Tibial artery (tissue), 4 donors: ENCODE measurements at regions not wholly inside any gene's neighbourhood (a gene's known extent, or its start where the extent isn't known, plus 50 kb on each side); places are given as distances from the start of the nearest gene placed in this dataset.
A peak's percentile ranks its signal among the peaks of the same experiment; 100 is the strongest.
"Not testable (repeated sequence)": the region's sequence is repeated elsewhere in the genome, so short reads cannot be mapped to it uniquely, and the experiment has no call there.

Source experiments
- DNase-seq, 2 donors: peaks; one replicate each; pipeline ENCODE4 v3.0.0-alpha.2; 2019
- H3K27ac ChIP-seq, 2 donors: fragments of 200-600 bp; sonication (generic) in 1 of 2; 1 replicate in 1 of 2; 2 replicates in 1 of 2; pipeline ENCODE4 v1.5.1; 2018 to 2019; ENCODE audit warnings: mild to moderate bottlenecking in 1 of 2
- H3K27me3 ChIP-seq, 2 donors: fragments of 200-600 bp; sonication (generic) in 1 of 2; one replicate each; pipeline versions ENCODE4 v1.5.1 to v1.6.0; 2016 to 2019
- H3K36me3 ChIP-seq, 3 donors: fragments of 200-600 bp; sonication (generic) in 2 of 3; one replicate each; pipeline ENCODE4 v1.5.1; 2016 to 2019; ENCODE audit warnings: mild to moderate bottlenecking in 2 of 3
- H3K4me1 ChIP-seq, 4 donors: fragments of 200-600 bp; sonication (generic) in 2 of 4; 1 replicate in 3 of 4; 2 replicates in 1 of 4; pipeline ENCODE4 v1.5.1; 2016 to 2019
- H3K4me3 ChIP-seq, 2 donors: fragments of 200-600 bp; sonication (generic) in 1 of 2; 1 replicate in 1 of 2; 2 replicates in 1 of 2; pipeline ENCODE4 v1.5.1; 2018 to 2019; ENCODE audit warnings: mild to moderate bottlenecking in 2 of 2
- H3K9me3 ChIP-seq, 3 donors: fragments of 200-600 bp; sonication (generic) in 1 of 3; one replicate each; pipeline ENCODE4 v1.5.1; 2016 to 2019
- intact Hi-C: fragments of 100-400 bp; cut with DNase I; formaldehyde crosslinking; loops from one replicate; pipeline ENCODE4 v1.15.0; 2023; ENCODE audit warnings: low total_unique reads
- TF ChIP-seq, protein P1 (sequence below), 2 experiments: fragments of 200-600 bp in 1 of 2; fragments of 450-650 bp in 1 of 2; IDR thresholded peaks; one replicate each; pipeline ENCODE4 v1.5.1; 2017 to 2019; ENCODE audit warnings: antibody characterized with exemption in 2 of 2, mild to moderate bottlenecking in 1 of 2, moderate library complexity in 1 of 2

DNA sequence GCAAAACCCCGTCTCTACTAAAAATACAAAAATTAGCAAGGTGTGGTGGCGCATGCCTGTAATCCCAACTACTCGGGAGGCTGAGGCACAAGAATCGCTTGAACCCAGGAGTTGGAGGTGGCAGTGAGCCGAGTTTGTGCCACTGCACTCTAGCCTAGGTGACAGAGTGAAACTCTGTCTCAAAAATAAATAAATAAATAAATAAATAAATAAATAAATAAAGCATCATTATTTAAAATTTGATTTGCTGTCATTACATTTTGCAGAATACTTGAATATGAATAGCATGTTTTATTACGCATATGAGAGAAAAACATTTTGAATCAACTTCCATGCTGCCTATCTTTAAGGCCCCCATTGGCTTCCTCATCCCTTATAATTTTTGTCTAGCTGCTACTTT lies 53.4 kb upstream of the MED14 start:
- intact Hi-C loops, H3K27me3 ChIP-seq, H3K4me1 ChIP-seq: not testable (repeated sequence)

DNA sequence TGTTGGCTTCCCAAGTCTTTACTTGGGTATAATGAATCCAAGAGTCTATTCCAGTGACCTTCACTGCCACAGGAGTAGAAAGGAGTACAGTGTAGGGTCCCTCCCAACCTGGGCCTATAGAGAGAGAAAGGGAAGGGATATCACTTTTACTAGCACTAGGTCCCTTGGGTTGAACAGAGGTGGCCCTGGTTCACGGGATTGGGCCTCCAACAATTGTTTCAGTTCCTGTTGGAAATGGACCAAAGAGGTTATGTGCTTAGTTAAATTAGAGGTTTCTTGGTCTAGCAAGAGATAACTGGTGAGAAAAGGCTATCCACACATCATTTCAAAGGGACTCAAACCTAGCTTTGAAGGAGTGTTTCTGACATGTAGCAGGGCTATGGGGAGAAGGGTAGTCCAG lies 57.1 kb upstream of the MED14 start:
- intact Hi-C loops = loop anchor here (2.0 kb wide), 1 partner anchor 140 kb away; no protein-coding TSS in a partner anchor
- H3K9me3 ChIP-seq = no peaks in the 10 kb centered on the region

More for the DNA sequence above, 53.4 kb upstream of the MED14 start:
- not testable (repeated sequence) for DNase-seq, H3K4me3 ChIP-seq, H3K27ac ChIP-seq, H3K36me3 ChIP-seq, H3K9me3 ChIP-seq

DNA sequence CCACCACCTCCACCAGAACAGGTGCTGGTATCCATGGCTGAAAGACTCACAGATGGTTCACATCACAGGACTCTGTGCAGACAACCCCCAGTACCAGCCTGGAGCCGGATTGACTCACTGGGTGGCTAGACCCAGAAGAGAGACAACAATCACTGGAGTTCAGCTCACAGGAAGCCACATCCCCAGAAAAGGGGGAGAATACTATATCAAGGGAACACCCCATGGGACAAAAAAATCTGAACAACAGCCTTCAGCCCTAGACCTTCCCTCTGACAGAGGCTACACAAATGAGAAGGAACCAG lies 59.4 kb upstream of the MED14 start:
- H3K9me3 ChIP-seq, H3K36me3 ChIP-seq, intact Hi-C loops, H3K4me1 ChIP-seq, H3K4me3 ChIP-seq, DNase-seq, H3K27me3 ChIP-seq: not testable (repeated sequence)
- peak overlapping the region in 1 of 2 donors; percentile 43 for H3K27ac ChIP-seq

More for the DNA sequence above, 57.1 kb upstream of the MED14 start:
- H3K27ac ChIP-seq = no peak overlapping the region
- no peaks in the 10 kb centered on the region for H3K27me3 ChIP-seq
- H3K4me3 ChIP-seq = no peak overlapping the region
- H3K36me3 ChIP-seq = no peaks in the 10 kb centered on the region
- DNase-seq = no peak
- peaks cover 0 to 7% (median 0%) of the 10 kb centered on the region in 4 donors for H3K4me1 ChIP-seq
- TF ChIP-seq, protein P1, sequence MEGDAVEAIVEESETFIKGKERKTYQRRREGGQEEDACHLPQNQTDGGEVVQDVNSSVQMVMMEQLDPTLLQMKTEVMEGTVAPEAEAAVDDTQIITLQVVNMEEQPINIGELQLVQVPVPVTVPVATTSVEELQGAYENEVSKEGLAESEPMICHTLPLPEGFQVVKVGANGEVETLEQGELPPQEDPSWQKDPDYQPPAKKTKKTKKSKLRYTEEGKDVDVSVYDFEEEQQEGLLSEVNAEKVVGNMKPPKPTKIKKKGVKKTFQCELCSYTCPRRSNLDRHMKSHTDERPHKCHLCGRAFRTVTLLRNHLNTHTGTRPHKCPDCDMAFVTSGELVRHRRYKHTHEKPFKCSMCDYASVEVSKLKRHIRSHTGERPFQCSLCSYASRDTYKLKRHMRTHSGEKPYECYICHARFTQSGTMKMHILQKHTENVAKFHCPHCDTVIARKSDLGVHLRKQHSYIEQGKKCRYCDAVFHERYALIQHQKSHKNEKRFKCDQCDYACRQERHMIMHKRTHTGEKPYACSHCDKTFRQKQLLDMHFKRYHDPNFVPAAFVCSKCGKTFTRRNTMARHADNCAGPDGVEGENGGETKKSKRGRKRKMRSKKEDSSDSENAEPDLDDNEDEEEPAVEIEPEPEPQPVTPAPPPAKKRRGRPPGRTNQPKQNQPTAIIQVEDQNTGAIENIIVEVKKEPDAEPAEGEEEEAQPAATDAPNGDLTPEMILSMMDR (IDR thresholded peaks at IDR 0.05) = no peak

DNA sequence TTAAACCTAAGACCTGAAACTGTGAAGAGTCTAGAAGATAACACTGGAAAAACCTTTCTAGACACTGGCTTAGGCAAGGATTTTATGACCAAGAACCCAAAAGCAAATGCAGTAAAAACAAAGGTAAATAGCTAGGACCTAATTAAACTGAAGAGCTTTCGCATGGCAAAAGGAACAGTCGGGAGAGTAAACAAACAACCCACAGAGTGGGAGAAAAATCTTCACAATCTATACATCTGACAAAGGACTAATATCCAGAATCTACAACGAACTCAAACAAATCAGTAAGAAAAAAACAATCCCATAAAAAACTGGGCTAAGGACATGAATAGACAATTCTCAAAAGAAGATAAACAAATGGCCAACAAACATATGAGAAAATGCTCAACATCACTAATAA lies 64.4 kb upstream of the MED14 start:
- H3K9me3 ChIP-seq, H3K36me3 ChIP-seq, H3K4me3 ChIP-seq, H3K27me3 ChIP-seq, H3K4me1 ChIP-seq, intact Hi-C loops, H3K27ac ChIP-seq, DNase-seq: not testable (repeated sequence)

DNA sequence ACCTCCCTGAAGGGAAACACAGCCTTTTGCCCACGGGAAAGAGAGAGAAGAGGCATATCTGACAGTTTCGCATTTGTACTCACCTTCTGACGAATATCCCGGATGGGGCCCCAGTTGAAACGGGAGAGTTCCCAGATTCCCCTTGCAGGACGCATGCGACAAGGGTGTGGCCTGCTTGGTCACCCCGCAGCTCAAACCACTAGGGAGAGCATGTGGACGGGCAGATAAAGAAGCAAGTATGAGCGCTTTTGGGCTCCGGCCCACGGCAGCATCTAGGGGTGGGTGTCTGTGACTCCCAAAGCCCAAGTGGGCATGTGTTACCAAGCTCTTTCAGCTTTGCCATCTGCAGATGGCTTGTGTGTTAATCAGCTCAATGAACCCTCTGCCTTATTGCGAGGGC lies 70.1 kb upstream of the MED14 start:
- no peak for DNase-seq

DNA sequence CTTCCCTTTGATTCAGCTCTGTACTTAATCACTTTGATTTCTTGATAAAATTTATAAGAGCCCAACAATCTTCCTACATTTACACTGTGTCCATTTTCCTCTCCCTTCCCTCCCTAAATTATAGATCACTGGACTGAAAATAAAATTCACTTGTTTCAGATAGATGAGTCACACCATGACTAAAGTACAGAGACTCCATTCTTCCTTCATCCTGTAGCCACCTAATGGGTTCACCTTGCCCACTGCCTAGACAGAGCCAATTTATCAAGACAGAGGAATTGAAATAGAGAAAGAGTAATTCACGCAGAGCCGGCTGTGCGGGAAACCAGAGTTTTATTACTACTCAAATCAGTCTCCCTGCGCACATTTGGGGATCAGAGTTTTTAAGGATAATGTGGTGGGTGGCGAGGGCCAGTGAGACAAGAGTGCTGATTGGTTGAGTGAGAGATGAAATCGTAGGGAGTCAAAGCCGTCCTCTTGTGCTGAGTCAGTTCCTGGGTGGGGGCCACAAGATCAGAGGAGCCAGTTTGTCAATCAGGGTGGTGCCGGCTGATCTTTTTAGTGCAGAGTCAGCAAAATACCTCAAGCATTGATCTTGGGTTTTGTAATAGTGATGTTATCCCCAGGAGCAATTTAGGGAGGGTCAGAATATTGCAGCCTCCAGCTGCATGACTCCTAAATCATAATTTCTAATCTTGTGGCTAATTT lies 71.3 kb upstream of the MED14 start:
- no peak overlapping the region for H3K4me3 ChIP-seq
- DNase-seq = no peak
- H3K27me3 ChIP-seq = no peaks in the 10 kb centered on the region
- H3K36me3 ChIP-seq = no peaks in the 10 kb centered on the region
- H3K9me3 ChIP-seq = no peaks in the 10 kb centered on the region
- TF ChIP-seq, protein P1 (IDR thresholded peaks at IDR 0.05) = no peak
- H3K4me1 ChIP-seq = no peaks in the 10 kb centered on the region
- no peak overlapping the region for H3K27ac ChIP-seq
- intact Hi-C loops = no loop called here

More for the DNA sequence above, 70.1 kb upstream of the MED14 start:
- intact Hi-C loops = no loop called here
- Histone ChIP-seq H3K27me3 (no peaks in the 10 kb centered on the region), H3K4me1 (no peaks in the 10 kb centered on the region), H3K4me3 (no peak overlapping the region), H3K27ac (no peak overlapping the region), H3K9me3 (no peaks in the 10 kb centered on the region), H3K36me3 (no peaks in the 10 kb centered on the region)
- TF ChIP-seq, protein P1 (IDR thresholded peaks at IDR 0.05) = no peak

DNA sequence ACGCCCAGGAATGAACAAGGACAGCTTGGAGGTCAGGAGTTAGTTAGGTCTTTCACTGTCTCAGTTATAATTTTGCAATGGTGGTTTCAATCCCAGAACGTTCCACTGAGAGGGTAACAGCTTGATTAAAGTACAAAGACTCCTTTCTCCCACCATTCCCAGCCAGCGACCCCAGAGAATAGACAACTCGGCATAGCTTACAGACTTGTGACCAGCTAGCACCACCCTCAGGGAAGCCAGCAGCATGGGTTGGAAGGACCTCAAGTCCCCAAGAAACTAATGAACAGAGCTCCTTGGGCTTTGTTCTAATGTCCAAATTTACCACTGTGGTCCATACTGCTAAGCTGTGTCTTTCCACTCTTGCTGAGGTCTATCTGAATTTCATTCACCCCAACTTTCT lies 72.0 kb upstream of the MED14 start:
- Histone ChIP-seq H3K27me3 (no peaks in the 10 kb centered on the region), H3K36me3 (no peaks in the 10 kb centered on the region), H3K9me3 (no peaks in the 10 kb centered on the region), H3K27ac (no peak overlapping the region), H3K4me3 (no peak overlapping the region), H3K4me1 (no peaks in the 10 kb centered on the region)
- DNase-seq = no peak
- intact Hi-C loops = no loop called here
- TF ChIP-seq, protein P1 (IDR thresholded peaks at IDR 0.05) = no peak
